22Rv1 (cell line): ENCODE measurements at regions not wholly inside any gene's neighbourhood (a gene's known extent, or its start where the extent isn't known, plus 50 kb on each side); places are given as distances from the start of the nearest gene placed in this dataset.

Experiments used
- H3K27ac ChIP-seq: fragments of 450-650 bp; 2 replicates; pipeline ENCODE4 v1.5.1; 2017
- ZFX ChIP-seq: fragments of 450-650 bp; IDR thresholded peaks from 2 replicates; pipeline ENCODE4 v1.6.1; 2017; ENCODE audit warnings: antibody characterized with exemption, borderline replicate concordance
- TF ChIP-seq, protein P1 (sequence below): fragments of 450-650 bp; IDR thresholded peaks from 2 replicates; pipeline ENCODE4 v1.5.1; 2017; ENCODE audit warnings: mild to moderate bottlenecking

DNA sequence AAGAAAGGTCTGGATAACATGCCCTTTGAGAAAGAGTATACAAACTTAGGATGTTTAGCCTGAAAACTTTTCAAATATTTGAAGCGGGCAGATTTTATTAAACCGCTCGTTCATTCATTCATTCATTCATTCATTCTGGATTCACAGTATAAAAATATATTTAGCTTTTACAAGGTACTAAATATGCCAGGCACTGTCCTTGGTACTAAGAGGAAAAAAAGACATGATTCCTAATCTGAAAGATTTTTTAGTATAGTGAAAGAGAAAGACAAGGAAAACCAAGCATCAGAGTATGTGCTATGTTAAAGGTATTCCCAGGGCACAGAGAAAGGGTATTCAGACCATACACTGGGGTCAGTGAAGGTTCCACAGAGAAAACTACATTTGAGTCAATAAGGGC lies 299.7 kb downstream of the BCAT1 start:
- H3K27ac ChIP-seq, result no peak overlapping the region
- no peak for TF ChIP-seq ZFX
- TF ChIP-seq, protein P1, sequence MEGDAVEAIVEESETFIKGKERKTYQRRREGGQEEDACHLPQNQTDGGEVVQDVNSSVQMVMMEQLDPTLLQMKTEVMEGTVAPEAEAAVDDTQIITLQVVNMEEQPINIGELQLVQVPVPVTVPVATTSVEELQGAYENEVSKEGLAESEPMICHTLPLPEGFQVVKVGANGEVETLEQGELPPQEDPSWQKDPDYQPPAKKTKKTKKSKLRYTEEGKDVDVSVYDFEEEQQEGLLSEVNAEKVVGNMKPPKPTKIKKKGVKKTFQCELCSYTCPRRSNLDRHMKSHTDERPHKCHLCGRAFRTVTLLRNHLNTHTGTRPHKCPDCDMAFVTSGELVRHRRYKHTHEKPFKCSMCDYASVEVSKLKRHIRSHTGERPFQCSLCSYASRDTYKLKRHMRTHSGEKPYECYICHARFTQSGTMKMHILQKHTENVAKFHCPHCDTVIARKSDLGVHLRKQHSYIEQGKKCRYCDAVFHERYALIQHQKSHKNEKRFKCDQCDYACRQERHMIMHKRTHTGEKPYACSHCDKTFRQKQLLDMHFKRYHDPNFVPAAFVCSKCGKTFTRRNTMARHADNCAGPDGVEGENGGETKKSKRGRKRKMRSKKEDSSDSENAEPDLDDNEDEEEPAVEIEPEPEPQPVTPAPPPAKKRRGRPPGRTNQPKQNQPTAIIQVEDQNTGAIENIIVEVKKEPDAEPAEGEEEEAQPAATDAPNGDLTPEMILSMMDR, result no peak

DNA sequence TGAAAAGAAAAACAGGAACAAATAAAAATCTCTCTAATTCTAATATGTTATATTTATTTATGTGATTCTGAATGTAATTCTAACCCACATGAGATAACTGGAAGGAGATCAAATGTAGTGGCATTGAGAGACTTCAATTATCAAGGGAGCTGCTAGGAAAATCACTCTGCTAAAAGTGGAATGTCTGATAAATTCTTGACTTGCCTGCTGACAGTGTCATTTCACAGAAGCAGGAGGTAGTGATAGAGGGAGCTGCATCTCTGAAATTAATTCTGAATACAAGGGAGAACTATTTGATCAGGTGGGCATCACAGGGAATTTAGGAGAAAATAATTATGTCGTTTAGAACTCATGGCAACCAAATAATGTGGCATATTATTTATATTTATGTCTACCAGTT lies 303.6 kb downstream of the BCAT1 start:
- H3K27ac ChIP-seq, result no peak overlapping the region
- TF ChIP-seq, protein P1, result no peak
- TF ChIP-seq ZFX, result no peak

- H3K27ac ChIP-seq, result no peak overlapping the region
- TF ChIP-seq, protein P1, result no peak
- TF ChIP-seq ZFX, result no peak
Observed at GRCh38 chr12:24643120-24644119, 305.5 kb downstream of the BCAT1 start.

- no peak for TF ChIP-seq ZFX
- TF ChIP-seq, protein P1, result no peak
Observed at GRCh38 chr12:24639641-24640040, 309.3 kb downstream of the BCAT1 start.

GRCh38 chr12:24632466-24632865 lies 316.4 kb downstream of the BCAT1 start:
- TF ChIP-seq, protein P1, result no peak
- TF ChIP-seq ZFX, result no peak
- no peak overlapping the region for H3K27ac ChIP-seq

More at GRCh38 chr12:24639641-24640040, 309.3 kb downstream of the BCAT1 start:
- H3K27ac ChIP-seq, result no peak overlapping the region

- H3K27ac ChIP-seq, result no peak overlapping the region
- no peak for TF ChIP-seq ZFX
- TF ChIP-seq, protein P1, result no peak
Observed at GRCh38 chr12:24631676-24632426, 317.1 kb downstream of the BCAT1 start.

DNA sequence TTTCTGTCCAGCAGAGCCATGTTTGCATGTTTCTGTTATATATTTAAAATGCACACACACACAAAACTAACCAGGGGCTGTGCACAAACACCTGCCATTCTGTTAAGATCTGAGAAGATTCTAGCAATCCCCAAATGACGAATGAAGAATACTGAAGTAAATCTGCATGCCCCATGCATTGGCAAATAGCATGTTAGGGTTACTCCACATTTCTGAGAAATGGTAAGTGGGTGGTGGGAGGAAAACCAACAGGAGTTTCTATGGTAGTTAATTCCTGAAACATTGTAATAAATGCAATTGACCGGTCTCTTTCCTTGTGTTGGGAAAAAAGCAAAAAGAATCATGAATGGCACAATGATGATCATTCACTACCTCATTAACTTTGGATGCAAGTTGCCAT lies 318.0 kb downstream of the BCAT1 start:
- TF ChIP-seq, protein P1, result no peak
- no peak for TF ChIP-seq ZFX
- no peak overlapping the region for H3K27ac ChIP-seq
